ENCODE measurements at regions not wholly inside any gene's neighbourhood (a gene's known extent, or its start where the extent isn't known, plus 50 kb on each side); places are given as distances from the start of the nearest gene placed in this dataset.

- Histone ChIP-seq H3K4me1 (ENCODE audit: insufficient read depth) (peaks cover 19% of the 10 kb centered on the region), H3K4me2 (no peak overlapping the region), H4K20me1 (replicated peaks; ENCODE audit: insufficient read depth) (no peaks in the 10 kb centered on the region), H2AFZ (no peak overlapping the region; the same call in 1 of the 2 replicates), H3K36me3 (ENCODE audit: insufficient read depth) (no peaks in the 10 kb centered on the region), H3F3A (replicated peaks; ENCODE audit: low read depth) (no peaks in the 10 kb centered on the region; the same call in 1 of the 2 replicates), H3K27me3 (ENCODE audit: insufficient read depth) (no peaks in the 10 kb centered on the region), H3K27ac (ENCODE audit: low read depth) (no peak overlapping the region), H3K4me3 (no peak overlapping the region), H3K79me2 (replicated peaks; ENCODE audit: insufficient read depth) (no peaks in the 10 kb centered on the region), H3K9me2 (ENCODE audit: insufficient read depth) (no peaks in the 10 kb centered on the region)
- no peak for DNase-seq (ENCODE audit: low spot score)
- no peak overlapping the region for H3K4me3 Mint-ChIP-seq
- no peak for ATAC-seq
- no peaks in the 10 kb centered on the region; the same call in 2 of the 3 replicates for H3K9me3 Mint-ChIP-seq
- H3K36me3 Mint-ChIP-seq (ENCODE audit: low read depth), result no peaks in the 10 kb centered on the region
- peaks cover 23% of the 10 kb centered on the region for H3K4me1 Mint-ChIP-seq
- TF ChIP-seq ZNF462 (CRISPR knock-in tag; IDR thresholded peaks at IDR 0.05) (no peak), CTCF (conservative IDR thresholded peaks at IDR 0.05; ENCODE audit: low read depth in 2 of 2) (no peak)
- no peak overlapping the region for H3K27ac Mint-ChIP-seq
- peaks cover 5% of the 10 kb centered on the region for H3K27me3 Mint-ChIP-seq (ENCODE audit: insufficient read depth, low read depth, poor library complexity)
These were observed 118.5 kb upstream of the BACH2 start for GRCh38 chr6:90415178-90415577.

GRCh38 chr6:90414352-90414751, 117.7 kb upstream of the BACH2 start:
- no peaks in the 10 kb centered on the region for H4K20me1 ChIP-seq (replicated peaks; ENCODE audit: insufficient read depth)
- no peak overlapping the region for H3K27ac ChIP-seq (ENCODE audit: low read depth)
- no peaks in the 10 kb centered on the region; the same call in 1 of the 2 replicates for H3F3A ChIP-seq (replicated peaks; ENCODE audit: low read depth)
- Mint-ChIP-seq H3K4me3 (no peak overlapping the region), H3K27me3 (ENCODE audit: insufficient read depth, low read depth, poor library complexity) (peaks cover 5% of the 10 kb centered on the region), H3K27ac (no peak overlapping the region), H3K9me3 (no peaks in the 10 kb centered on the region; the same call in 2 of the 3 replicates), H3K36me3 (ENCODE audit: low read depth) (no peaks in the 10 kb centered on the region), H3K4me1 (peaks cover 23% of the 10 kb centered on the region)
- H3K79me2 ChIP-seq (replicated peaks; ENCODE audit: insufficient read depth), result no peaks in the 10 kb centered on the region
- DNase-seq (ENCODE audit: low spot score) (no peak), ATAC-seq (no peak)
- peak overlapping the region; percentile 61; the same call in 1 of the 2 replicates for H3K4me2 ChIP-seq
- H3K4me3 ChIP-seq, result 0 out of 2 replicates have a peak overlapping the region, but pooled peaks have one; percentile 43
- peaks cover 19% of the 10 kb centered on the region for H3K4me1 ChIP-seq (ENCODE audit: insufficient read depth)
- H3K36me3 ChIP-seq (ENCODE audit: insufficient read depth), result no peaks in the 10 kb centered on the region
- no peak overlapping the region; the same call in 1 of the 2 replicates for H2AFZ ChIP-seq
- H3K27me3 ChIP-seq (ENCODE audit: insufficient read depth), result no peaks in the 10 kb centered on the region
- H3K9me2 ChIP-seq (ENCODE audit: insufficient read depth), result 0 out of 2 replicates have a peak, but pooled peaks cover 3% of the 10 kb centered on the region
- no peak for TF ChIP-seq STAT1 (IDR thresholded peaks at IDR 0.05; ENCODE audit: unreplicated experiment)
- TF ChIP-seq JUNB (IDR thresholded peaks at IDR 0.05; ENCODE audit: unreplicated experiment), result no peak
- no peak for TF ChIP-seq CTCF (conservative IDR thresholded peaks at IDR 0.05; ENCODE audit: low read depth in 2 of 2)
- TF ChIP-seq EZH2phosphoT487 (IDR thresholded peaks at IDR 0.05; ENCODE audit: unreplicated experiment), result no peak
- no peak for TF ChIP-seq REST (IDR thresholded peaks at IDR 0.05; ENCODE audit: unreplicated experiment)
- TF ChIP-seq CREB1 (CRISPR knock-in tag; IDR thresholded peaks at IDR 0.05; ENCODE audit: low read depth), result no peak
